ENCODE measurements at regions not wholly inside any gene's neighbourhood (a gene's known extent, or its start where the extent isn't known, plus 50 kb on each side); places are given as distances from the start of the nearest gene placed in this dataset.

GRCh38 chr18:22109535-22109934 is 59.9 kb upstream of the GATA6 start:
- H3K4me3 ChIP-seq = no peak overlapping the region
- ATAC-seq (no peak), DNase-seq (no peak)
- 90 to 97% methylated on average over 4 of the region's 4 CpGs for WGBS, 2 donors
- no peaks in the 10 kb centered on the region for H3K36me3 ChIP-seq (replicated peaks in 1 of 2; ENCODE audit: insufficient read depth in 1 of 2, low read depth in 2 of 2)
- no peaks in the 10 kb centered on the region for H3K27me3 ChIP-seq
- intact Hi-C loops (cut with DNase I) = no loop called here
- no peaks in the 10 kb centered on the region for H3K9me3 ChIP-seq
- TF ChIP-seq CTCF (IDR thresholded peaks at IDR 0.05) = no peak
- no peak for TF ChIP-seq POLR2A (IDR thresholded peaks at IDR 0.05)
- H3K4me1 ChIP-seq = peaks cover 38% of the 10 kb centered on the region
- no peak overlapping the region for H3K27ac ChIP-seq

- intact Hi-C loops (cut with DNase I) = no loop called here
- no peaks in the 10 kb centered on the region for H3K36me3 ChIP-seq (replicated peaks in 1 of 2; ENCODE audit: insufficient read depth in 1 of 2, low read depth in 2 of 2)
- no peak overlapping the region for H3K4me3 ChIP-seq
- peaks cover 48% of the 10 kb centered on the region for H3K4me1 ChIP-seq
- H3K27ac ChIP-seq = no peak overlapping the region
- ATAC-seq = no peak
- 39 to 64% methylated on average over 4 to 9 of the region's 9 CpGs for WGBS, 2 donors
- no peak for TF ChIP-seq CTCF (IDR thresholded peaks at IDR 0.05)
- TF ChIP-seq POLR2A (IDR thresholded peaks at IDR 0.05) = no peak
- no peaks in the 10 kb centered on the region for H3K27me3 ChIP-seq
- peak in 1 of 4 donors; percentile 17 for DNase-seq
- no peaks in the 10 kb centered on the region for H3K9me3 ChIP-seq
Observed at GRCh38 chr18:22110461-22110924, 58.9 kb upstream of the GATA6 start.

- H3K27me3 ChIP-seq = no peaks in the 10 kb centered on the region
- intact Hi-C loops (cut with DNase I) = no loop called here
- peaks cover 45% of the 10 kb centered on the region for H3K4me1 ChIP-seq
- H3K36me3 ChIP-seq (replicated peaks in 1 of 2; ENCODE audit: insufficient read depth in 1 of 2, low read depth in 2 of 2) = no peaks in the 10 kb centered on the region
- no peak overlapping the region for H3K27ac ChIP-seq
- no peak for DNase-seq
- TF ChIP-seq POLR2A (IDR thresholded peaks at IDR 0.05) (no peak), CTCF (IDR thresholded peaks at IDR 0.05) (no peak)
- ATAC-seq = no peak
- WGBS, 2 donors = 93 to 100% methylated on average over 5 of the region's 5 CpGs
- H3K9me3 ChIP-seq = no peaks in the 10 kb centered on the region
- H3K4me3 ChIP-seq = no peak overlapping the region
Observed at GRCh38 chr18:22112215-22112614, 57.2 kb upstream of the GATA6 start.

- no peaks in the 10 kb centered on the region for H3K9me3 ChIP-seq
- ATAC-seq = no peak
- 36 to 47% methylated on average over 8 to 9 of the region's 9 CpGs for WGBS, 2 donors
- H3K27me3 ChIP-seq = no peaks in the 10 kb centered on the region
- peak; percentile 29 to 56 (median 44) for DNase-seq
- intact Hi-C loops (cut with DNase I) = no loop called here
- no peaks in the 10 kb centered on the region for H3K36me3 ChIP-seq (replicated peaks in 1 of 2; ENCODE audit: insufficient read depth in 1 of 2, low read depth in 2 of 2)
- H3K4me1 ChIP-seq = peaks cover 44% of the 10 kb centered on the region
- peak overlapping the region in 1 of 4 donors; percentile 12 for H3K27ac ChIP-seq
- TF ChIP-seq POLR2A (IDR thresholded peaks at IDR 0.05) = no peak
- no peak for TF ChIP-seq CTCF (IDR thresholded peaks at IDR 0.05)
- H3K4me3 ChIP-seq = no peak overlapping the region
Observed at GRCh38 chr18:22113144-22113844, 56.1 kb upstream of the GATA6 start.
